RWPE1 (cell line): ENCODE measurements at regions not wholly inside any gene's neighbourhood (a gene's known extent, or its start where the extent isn't known, plus 50 kb on each side); places are given as distances from the start of the nearest gene placed in this dataset.
"Not testable (repeated sequence)": the region's sequence is repeated elsewhere in the genome, so short reads cannot be mapped to it uniquely, and the experiment has no call there.

Source experiments
- CTCF ChIA-PET: fragments of 350-600 bp; sonication (Branson Sonifier 250); formaldehyde crosslinking; extraction: SDS; loops from one replicate; lab custom pipeline; 2021; lab: Yijun Ruan, JAX
- POLR2A ChIA-PET: fragments of 400-600 bp; formaldehyde crosslinking; extraction: SDS; loops from one replicate; lab custom pipeline; 2020; ENCODE audit warnings: antibody characterized with exemption; ENCODE audit not compliant: low non-redundant PET; lab: Yijun Ruan, JAX
- DNase-seq: peaks from one replicate; pipeline ENCODE4 v3.0.0; 2012; ENCODE audit warnings: low spot score
- H3K27ac ChIP-seq: fragments of 450-650 bp; 2 replicates; pipeline ENCODE4 v1.5.1; 2017
- CTCF ChIP-seq: fragments of 450-650 bp; conservative IDR thresholded peaks from 2 replicates; pipeline ENCODE4 v1.5.1; 2017; ENCODE audit warnings: low read depth, mild to moderate bottlenecking

- peak; percentile 9 for DNase-seq
- ChIA-PET POLR2A (no interaction called here), CTCF (interaction anchor here (1.5 kb wide), 1 partner anchor 163 kb away, joined by 5 read pairs; no protein-coding TSS in a partner anchor)
- no peak for TF ChIP-seq CTCF
- no peak overlapping the region for H3K27ac ChIP-seq
Measured at GRCh38 chr21:17391811-17392340, 121.0 kb upstream of the CXADR start.

- DNase-seq = no peak
- H3K27ac ChIP-seq = no peak overlapping the region
- no peak for TF ChIP-seq CTCF
- CTCF ChIA-PET = interaction anchor here (1.1 kb wide), 1 partner anchor 118 kb away, joined by 3 read pairs; no protein-coding TSS in a partner anchor
- POLR2A ChIA-PET = no interaction called here
Measured at GRCh38 chr21:17393413-17393812, 119.4 kb upstream of the CXADR start.

- H3K27ac ChIP-seq = no peak overlapping the region
- TF ChIP-seq CTCF = no peak
- POLR2A ChIA-PET = no interaction called here
- CTCF ChIA-PET = no interaction called here
- DNase-seq = no peak
Measured at GRCh38 chr21:17396948-17397347, 115.9 kb upstream of the CXADR start.

GRCh38 chr21:17397703-17398102 lies 115.1 kb upstream of the CXADR start:
- no peak for DNase-seq
- ChIA-PET CTCF (no interaction called here), POLR2A (no interaction called here)
- H3K27ac ChIP-seq = no peak overlapping the region
- no peak for TF ChIP-seq CTCF

GRCh38 chr21:17398954-17399353 lies 113.9 kb upstream of the CXADR start:
- POLR2A ChIA-PET, H3K27ac ChIP-seq, DNase-seq: not testable (repeated sequence)
- CTCF ChIA-PET = interaction anchor here (0.5 kb wide), 1 partner anchor 89 kb away, joined by 3 read pairs; no protein-coding TSS in a partner anchor

- ChIA-PET CTCF (no interaction called here), POLR2A (no interaction called here)
- H3K27ac ChIP-seq = no peak overlapping the region
- no peak for DNase-seq
- TF ChIP-seq CTCF = no peak
Measured at GRCh38 chr21:17402937-17403336, 109.9 kb upstream of the CXADR start.

GRCh38 chr21:17406202-17406601 lies 106.6 kb upstream of the CXADR start:
- no peak overlapping the region for H3K27ac ChIP-seq
- ChIA-PET CTCF (no interaction called here), POLR2A (no interaction called here)
- no peak for DNase-seq
- no peak for TF ChIP-seq CTCF
